H9 (cell line): ENCODE measurements at regions not wholly inside any gene's neighbourhood (a gene's known extent, or its start where the extent isn't known, plus 50 kb on each side); places are given as distances from the start of the nearest gene placed in this dataset.

Experiments used
- DNase-seq: peaks from one replicate; pipeline ENCODE4 v3.0.0-alpha.2; 2017
- H2AFZ ChIP-seq: one replicate; pipeline ENCODE4 v1.6.1; 2013; ENCODE audit warnings: mild to moderate bottlenecking, low read length, control low read depth, moderate library complexity
- H2AK5ac ChIP-seq: 2 replicates; pipeline ENCODE4 v1.6.1; 2013; ENCODE audit warnings: low read length, control low read depth, mixed read lengths; ENCODE audit not compliant: insufficient read length
- H2BK120ac ChIP-seq: one replicate; pipeline ENCODE4 v1.6.1; 2013; ENCODE audit warnings: low read depth, mild to moderate bottlenecking, low read length, control low read depth, inconsistent platforms; ENCODE audit not compliant: poor library complexity, severe bottlenecking
- H2BK12ac ChIP-seq: 2 replicates; pipeline ENCODE4 v1.6.1; 2013; ENCODE audit warnings: low read length, control low read depth, mixed read lengths, low read depth; ENCODE audit not compliant: insufficient read length
- H2BK15ac ChIP-seq: 2 replicates; pipeline ENCODE4 v1.6.1; 2013; ENCODE audit warnings: low read depth, low read length, control low read depth
- H2BK20ac ChIP-seq: one replicate; pipeline ENCODE4 v1.6.1; 2013; ENCODE audit warnings: low read depth, mild to moderate bottlenecking, low read length, control low read depth, inconsistent platforms; ENCODE audit not compliant: poor library complexity, severe bottlenecking
- H2BK5ac ChIP-seq: 2 replicates; pipeline ENCODE4 v1.6.1; 2013; ENCODE audit warnings: low read length, control low read depth, mixed read lengths; ENCODE audit not compliant: insufficient read length
- H3K14ac ChIP-seq: 2 replicates; pipeline ENCODE4 v1.6.1; 2013; ENCODE audit warnings: low read length, control low read depth; ENCODE audit not compliant: insufficient read depth
- H3K18ac ChIP-seq: 2 replicates; pipeline ENCODE4 v1.6.1; 2013; ENCODE audit warnings: low read depth, mild to moderate bottlenecking, mixed read lengths, low read length, control low read depth; ENCODE audit not compliant: insufficient read length
- H3K23ac ChIP-seq: 2 replicates; pipeline ENCODE4 v1.6.1; 2013; ENCODE audit warnings: low read length, control low read depth, mixed read lengths, low read depth; ENCODE audit not compliant: insufficient read length
- H3K23me2 ChIP-seq: 2 replicates; pipeline ENCODE4 v1.6.1; 2013; ENCODE audit warnings: low read depth, mild to moderate bottlenecking, mixed read lengths, low read length, control low read depth; ENCODE audit not compliant: insufficient read length, poor library complexity, severe bottlenecking
- H3K27ac ChIP-seq: 2 replicates; pipeline ENCODE4 v1.5.1; 2013; ENCODE audit warnings: low read length, control low read depth, mixed read lengths, low read depth; ENCODE audit not compliant: insufficient read length
- H3K27me3 ChIP-seq: 2 replicates; pipeline ENCODE4 v1.6.1; 2013; ENCODE audit warnings: low read length, control low read depth, inconsistent platforms; ENCODE audit not compliant: insufficient read depth
- H3K4ac ChIP-seq: 2 replicates; pipeline ENCODE4 v1.6.1; 2013; ENCODE audit warnings: low read depth, mild to moderate bottlenecking, control low read depth, inconsistent platforms, low read length, moderate library complexity
- H3K4me1 ChIP-seq: 2 replicates; pipeline ENCODE4 v1.6.1; 2013; ENCODE audit warnings: low read length, control low read depth, inconsistent platforms; ENCODE audit not compliant: insufficient read depth
- H3K4me2 ChIP-seq: 2 replicates; pipeline ENCODE4 v1.6.1; 2013; ENCODE audit warnings: low read length, control low read depth, mixed read lengths; ENCODE audit not compliant: insufficient read length, insufficient read depth
- H3K56ac ChIP-seq: 2 replicates; pipeline ENCODE4 v1.6.1; 2013; ENCODE audit warnings: low read depth, mild to moderate bottlenecking, mixed read lengths, low read length, control low read depth; ENCODE audit not compliant: insufficient read length
- H3K79me1 ChIP-seq: 2 replicates; pipeline ENCODE4 v1.6.1; 2013; ENCODE audit warnings: low read depth, mild to moderate bottlenecking, moderate library complexity, low read length, control low read depth, inconsistent platforms; ENCODE audit not compliant: insufficient read depth, poor library complexity, severe bottlenecking
- H3K79me2 ChIP-seq: 2 replicates; pipeline ENCODE4 v1.6.1; 2013; ENCODE audit warnings: low read length, control low read depth, inconsistent platforms; ENCODE audit not compliant: insufficient read depth
- H3K9ac ChIP-seq: 2 replicates; pipeline ENCODE4 v1.6.1; 2013; ENCODE audit warnings: low read length, control low read depth, mixed read lengths; ENCODE audit not compliant: insufficient read length; ENCODE audit errors: extremely low read depth
- H3K9me3 ChIP-seq: one replicate; pipeline ENCODE4 v1.6.1; 2013; ENCODE audit warnings: low read depth, low read length, inconsistent platforms; ENCODE audit not compliant: control insufficient read depth
- H3T11ph ChIP-seq: one replicate; pipeline ENCODE4 v1.6.1; 2013; ENCODE audit warnings: mild to moderate bottlenecking, low read length, control low read depth, inconsistent platforms
- H4K20me1 ChIP-seq: one replicate; pipeline ENCODE4 v1.6.1; 2013; ENCODE audit not compliant: control insufficient read depth, insufficient read length, insufficient read depth
- H4K5ac ChIP-seq: 2 replicates; pipeline ENCODE4 v1.6.1; 2013; ENCODE audit warnings: low read depth, mild to moderate bottlenecking, mixed read lengths, low read length, control low read depth; ENCODE audit not compliant: insufficient read length
- H4K8ac ChIP-seq: replicated peaks from 2 replicates; pipeline ENCODE4 v1.6.1; 2013; ENCODE audit warnings: low read length, control low read depth, mixed read lengths, low read depth; ENCODE audit not compliant: insufficient read length
- H4K91ac ChIP-seq: 2 replicates; pipeline ENCODE4 v1.6.1; 2013; ENCODE audit warnings: low read depth, mild to moderate bottlenecking, moderate library complexity, mixed read lengths, low read length, control low read depth; ENCODE audit not compliant: insufficient read length
- H3K27ac Mint-ChIP-seq, 3 experiments: 2 replicates in 2 of 3; 3 replicates in 1 of 3; pipeline ENCODE4 v1.8.0; 2020 to 2021; ENCODE audit warnings: mixed read lengths in 3 of 3, mild to moderate bottlenecking in 1 of 3, moderate library complexity in 1 of 3
- H3K27me3 Mint-ChIP-seq: 2 replicates; pipeline ENCODE4 v1.8.0; 2021; ENCODE audit warnings: low read depth, mild to moderate bottlenecking, moderate library complexity, mixed read lengths
- H3K36me3 Mint-ChIP-seq, 3 experiments: 2 replicates in 2 of 3; 3 replicates in 1 of 3; pipeline ENCODE4 v1.8.0; 2020 to 2021; ENCODE audit warnings: low read depth in 3 of 3, mixed read lengths in 3 of 3; ENCODE audit not compliant: insufficient read depth in 1 of 3
- H3K4me1 Mint-ChIP-seq, 2 experiments: 2 replicates each; pipeline ENCODE4 v1.8.0; 2020; ENCODE audit warnings: mixed read lengths in 2 of 2
- H3K4me3 Mint-ChIP-seq, 2 experiments: 2 replicates in 1 of 2; 3 replicates in 1 of 2; pipeline ENCODE4 v1.8.0; 2020 to 2021; ENCODE audit warnings: mild to moderate bottlenecking in 2 of 2, mixed read lengths in 2 of 2, moderate library complexity in 1 of 2
- H3K9me3 Mint-ChIP-seq, 2 experiments: 2 replicates in 1 of 2; 3 replicates in 1 of 2; pipeline ENCODE4 v1.8.0; 2020; ENCODE audit warnings: mild to moderate bottlenecking in 2 of 2, mixed read lengths in 2 of 2, moderate library complexity in 1 of 2
- WGBS: extraction: QIAGEN DNeasy Blood & Tissue Kit; methylation state at CpG from one replicate; pipeline ENCODE4 v1.1.7; 2013; ENCODE audit warnings: missing lambda C conversion rate, low lambda C conversion rate, mixed read lengths; ENCODE audit not compliant: insufficient read length; ENCODE audit errors: extremely low coverage; 5-methylcytosine and 5-hydroxymethylcytosine counted together
- TF ChIP-seq, protein P1 (sequence below): fragments of 200-600 bp; sonication (generic); conservative IDR thresholded peaks from 3 replicates; pipeline ENCODE4 v1.8.0; 2021; ENCODE audit warnings: antibody characterized with exemption, mild to moderate bottlenecking

GRCh38 chr15:20358066-20358778 lies 183.4 kb downstream of the GOLGA6L6 start:
- Histone ChIP-seq H2AFZ (no peak overlapping the region), H3K23me2 (peaks cover 4% of the 10 kb centered on the region), H3K56ac (no peak overlapping the region), H3K27ac (no peak overlapping the region), H3K27me3 (no peaks in the 10 kb centered on the region), H2BK15ac (no peak overlapping the region), H3K79me1 (no peaks in the 10 kb centered on the region), H3K9ac (no peak overlapping the region), H2BK5ac (no peak overlapping the region), H4K91ac (no peak overlapping the region), H4K20me1 (no peaks in the 10 kb centered on the region), H2BK12ac (no peak overlapping the region), H2BK120ac (no peak overlapping the region), H4K8ac (no peak overlapping the region), H2AK5ac (no peak overlapping the region), H2BK20ac (no peak overlapping the region), H3K23ac (no peak overlapping the region), H3K4ac (no peak overlapping the region), H3K14ac (no peak overlapping the region), H3K9me3 (peaks cover 79% of the 10 kb centered on the region), H3K79me2 (no peaks in the 10 kb centered on the region), H3K18ac (no peak overlapping the region), H3T11ph (no peak overlapping the region), H4K5ac (no peak overlapping the region), H3K4me1 (no peaks in the 10 kb centered on the region), H3K4me2 (no peak overlapping the region)
- peaks cover 10% of the 10 kb centered on the region for H3K27me3 Mint-ChIP-seq
- no CpG with 5 or more reads among the region's 28 CpGs for WGBS
- peak; percentile 26 for DNase-seq
- no peaks in the 10 kb centered on the region for H3K4me1 Mint-ChIP-seq
- H3K27ac Mint-ChIP-seq, result no peak overlapping the region
- TF ChIP-seq, protein P1, sequence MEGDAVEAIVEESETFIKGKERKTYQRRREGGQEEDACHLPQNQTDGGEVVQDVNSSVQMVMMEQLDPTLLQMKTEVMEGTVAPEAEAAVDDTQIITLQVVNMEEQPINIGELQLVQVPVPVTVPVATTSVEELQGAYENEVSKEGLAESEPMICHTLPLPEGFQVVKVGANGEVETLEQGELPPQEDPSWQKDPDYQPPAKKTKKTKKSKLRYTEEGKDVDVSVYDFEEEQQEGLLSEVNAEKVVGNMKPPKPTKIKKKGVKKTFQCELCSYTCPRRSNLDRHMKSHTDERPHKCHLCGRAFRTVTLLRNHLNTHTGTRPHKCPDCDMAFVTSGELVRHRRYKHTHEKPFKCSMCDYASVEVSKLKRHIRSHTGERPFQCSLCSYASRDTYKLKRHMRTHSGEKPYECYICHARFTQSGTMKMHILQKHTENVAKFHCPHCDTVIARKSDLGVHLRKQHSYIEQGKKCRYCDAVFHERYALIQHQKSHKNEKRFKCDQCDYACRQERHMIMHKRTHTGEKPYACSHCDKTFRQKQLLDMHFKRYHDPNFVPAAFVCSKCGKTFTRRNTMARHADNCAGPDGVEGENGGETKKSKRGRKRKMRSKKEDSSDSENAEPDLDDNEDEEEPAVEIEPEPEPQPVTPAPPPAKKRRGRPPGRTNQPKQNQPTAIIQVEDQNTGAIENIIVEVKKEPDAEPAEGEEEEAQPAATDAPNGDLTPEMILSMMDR, result no peak
- H3K36me3 Mint-ChIP-seq, result peaks cover 21 to 27% (median 23%) of the 10 kb centered on the region in 3 experiments; a peak in 6 of 7 replicates
- H3K4me3 Mint-ChIP-seq, result no peak overlapping the region
- H3K9me3 Mint-ChIP-seq, result no peaks in the 10 kb centered on the region
